CD4-positive, alpha-beta T cell treated with Interleukin-21 for 1 hour (primary cell): ENCODE measurements at regions not wholly inside any gene's neighbourhood (a gene's known extent, or its start where the extent isn't known, plus 50 kb on each side); places are given as distances from the start of the nearest gene placed in this dataset.

Experiments used
- DNase-seq: peaks from one replicate; pipeline ENCODE4 v3.0.0-alpha.2; 2020

- peak; percentile 10 for DNase-seq
Measured at GRCh38 chr11:108994887-108995286, 330.0 kb downstream of the DDX10 start.

GRCh38 chr11:108997826-108998225 lies 333.0 kb downstream of the DDX10 start:
- DNase-seq, result no peak

GRCh38 chr11:109000531-109000930 lies 335.7 kb downstream of the DDX10 start:
- DNase-seq, result no peak

GRCh38 chr11:109001585-109001984 lies 336.7 kb downstream of the DDX10 start:
- no peak for DNase-seq

GRCh38 chr11:109012991-109013390 lies 348.1 kb downstream of the DDX10 start:
- no peak for DNase-seq

GRCh38 chr11:109015283-109015682 lies 350.4 kb downstream of the DDX10 start:
- no peak for DNase-seq

- no peak for DNase-seq
Measured at GRCh38 chr11:109016724-109017123, 351.9 kb downstream of the DDX10 start.

GRCh38 chr11:109017489-109017888 lies 352.6 kb downstream of the DDX10 start:
- no peak for DNase-seq

GRCh38 chr11:109018639-109019038 lies 353.8 kb downstream of the DDX10 start:
- DNase-seq, result no peak

GRCh38 chr11:109019342-109019936 lies 354.6 kb downstream of the DDX10 start:
- no peak for DNase-seq

- DNase-seq, result no peak
Measured at GRCh38 chr11:109023036-109023435, 358.2 kb downstream of the DDX10 start.

GRCh38 chr11:109026891-109027489 lies 362.1 kb downstream of the DDX10 start:
- DNase-seq, result no peak

GRCh38 chr11:109027851-109028250 lies 363.0 kb downstream of the DDX10 start:
- DNase-seq, result no peak

- no peak for DNase-seq
Measured at GRCh38 chr11:109029927-109030326, 365.1 kb downstream of the DDX10 start.

GRCh38 chr11:109033627-109034338 lies 368.9 kb downstream of the DDX10 start:
- no peak for DNase-seq

GRCh38 chr11:109034339-109034696 lies 369.4 kb downstream of the DDX10 start:
- no peak for DNase-seq

GRCh38 chr11:109035284-109035683 lies 370.4 kb downstream of the DDX10 start:
- DNase-seq, result no peak

GRCh38 chr11:109036011-109036410 lies 371.1 kb downstream of the DDX10 start:
- DNase-seq, result no peak

- no peak for DNase-seq
Measured at GRCh38 chr11:109037856-109038780, 373.2 kb downstream of the DDX10 start.

GRCh38 chr11:109039611-109040010 lies 374.7 kb downstream of the DDX10 start:
- DNase-seq, result no peak

GRCh38 chr11:109040303-109040702 lies 375.4 kb downstream of the DDX10 start:
- DNase-seq, result no peak

GRCh38 chr11:109041876-109042275 lies 377.0 kb downstream of the DDX10 start:
- DNase-seq, result no peak

GRCh38 chr11:109043315-109043714 lies 378.4 kb downstream of the DDX10 start:
- no peak for DNase-seq
